Skin epidermis (tissue), 12 donors: ENCODE measurements at regions not wholly inside any gene's neighbourhood (a gene's known extent, or its start where the extent isn't known, plus 50 kb on each side); places are given as distances from the start of the nearest gene placed in this dataset.
"Not testable (repeated sequence)": the region's sequence is repeated elsewhere in the genome, so short reads cannot be mapped to it uniquely, and the experiment has no call there.

Experiments used
- H3K27ac ChIP-seq, 21 experiments: fragments of 200-600 bp; sonication (generic) in 11 of 21; one replicate each; pipeline ENCODE4 v1.5.0; 2020; ENCODE audit warnings: mild to moderate bottlenecking in 3 of 21, inconsistent platforms in 2 of 21, moderate library complexity in 2 of 21
- H3K4me3 ChIP-seq, 7 experiments: fragments of 200-600 bp; sonication (generic) in 2 of 7; one replicate each; pipeline ENCODE4 v1.5.0; 2020; ENCODE audit warnings: inconsistent platforms in 2 of 7, mild to moderate bottlenecking in 2 of 7, moderate library complexity in 1 of 7

DNA sequence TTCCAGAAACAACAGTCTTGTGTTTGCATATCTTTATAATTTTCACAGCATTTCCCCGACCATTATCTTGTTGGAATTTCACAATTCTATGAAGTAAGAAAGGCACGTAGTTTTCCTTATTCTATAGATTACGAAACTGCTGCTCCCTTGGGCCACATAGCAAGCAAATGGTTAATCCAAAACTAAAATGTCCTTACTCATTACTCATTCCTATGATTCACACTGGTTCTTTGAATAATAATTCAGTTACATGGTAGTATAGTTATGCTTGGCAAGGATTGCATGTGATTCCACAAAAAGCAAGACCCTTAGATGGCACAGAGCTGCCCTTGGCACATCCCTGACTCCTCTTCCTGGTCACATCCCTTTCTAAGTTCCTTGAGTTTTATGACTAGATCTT, 51.2 kb downstream of the OR13H1 start:
- H3K4me3 ChIP-seq = no peak overlapping the region
- no peak overlapping the region for H3K27ac ChIP-seq

DNA sequence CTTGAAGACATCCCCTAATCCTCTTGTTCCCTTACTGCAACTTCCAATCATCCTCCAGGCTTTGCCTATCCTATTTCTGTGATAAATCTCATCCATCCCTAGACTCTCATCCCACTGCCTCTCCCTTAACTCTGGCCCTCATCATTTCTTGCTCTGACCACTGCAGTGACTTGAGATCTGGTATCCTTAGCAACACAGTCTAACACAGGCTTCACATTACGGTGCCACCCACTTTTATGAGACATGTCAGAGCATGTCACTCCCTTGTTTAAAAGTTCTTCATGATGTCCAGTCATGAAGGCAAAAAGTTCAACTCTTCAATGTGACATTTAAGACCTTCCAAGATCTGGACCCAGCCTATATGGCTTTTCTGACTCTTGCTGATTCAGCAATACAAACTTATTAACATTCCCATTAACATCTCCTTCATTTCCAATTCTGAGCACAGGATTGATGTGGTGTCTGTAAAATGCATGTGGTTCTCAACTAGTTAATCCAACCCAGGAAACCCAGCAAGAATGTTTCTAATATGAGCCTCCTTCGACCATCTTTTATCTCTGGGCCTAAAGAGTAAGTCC, 64.0 kb downstream of the OR13H1 start:
- no peak overlapping the region for H3K27ac ChIP-seq
- no peak overlapping the region for H3K4me3 ChIP-seq

- no peak overlapping the region for H3K4me3 ChIP-seq
- no peak overlapping the region for H3K27ac ChIP-seq
Measured at GRCh38 chrX:131609480-131609879, 65.6 kb downstream of the OR13H1 start.

GRCh38 chrX:131613260-131613659, 69.4 kb downstream of the OR13H1 start:
- Histone ChIP-seq H3K27ac (no peak overlapping the region), H3K4me3 (no peak overlapping the region)

DNA sequence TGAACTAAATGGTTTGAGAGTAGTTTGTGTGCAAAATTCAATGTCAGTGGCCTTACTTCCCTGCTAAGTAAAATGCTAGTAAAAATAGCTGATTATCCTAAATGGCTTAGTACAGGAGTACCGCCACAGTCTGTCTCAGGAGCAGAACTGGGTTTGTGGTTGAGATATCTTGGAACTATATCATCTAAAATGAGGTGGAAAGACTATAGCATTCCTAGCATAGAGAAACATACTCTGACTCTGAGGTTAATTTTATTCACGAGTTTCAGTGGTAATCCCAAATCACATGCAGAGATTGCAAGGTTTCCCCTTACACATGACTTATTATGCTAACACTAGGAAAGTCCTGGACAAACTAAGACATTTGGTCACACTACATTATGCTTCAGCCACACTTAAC, 70.4 kb downstream of the OR13H1 start:
- H3K4me3 ChIP-seq = no peak overlapping the region
- H3K27ac ChIP-seq = no peak overlapping the region

DNA sequence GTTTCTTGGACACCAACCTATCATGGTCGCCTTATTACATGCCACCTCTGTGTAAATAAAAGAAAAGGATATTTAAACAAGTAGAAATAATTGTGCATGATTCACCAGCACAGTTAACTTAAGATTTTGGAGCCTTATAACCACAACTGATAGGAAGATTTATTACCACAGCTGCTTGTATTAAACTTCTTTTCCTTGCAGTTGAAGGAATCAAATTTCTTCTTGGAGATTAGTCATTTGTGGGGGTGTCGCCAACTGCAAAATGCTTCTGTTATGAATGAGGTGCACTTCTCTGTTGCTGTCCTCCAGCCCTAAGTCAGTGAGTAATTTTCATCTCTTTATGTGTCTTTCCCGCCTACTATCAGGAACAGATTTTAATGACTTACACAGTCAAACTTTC, 73.3 kb downstream of the OR13H1 start:
- H3K27ac ChIP-seq = no peak overlapping the region
- no peak overlapping the region for H3K4me3 ChIP-seq

DNA sequence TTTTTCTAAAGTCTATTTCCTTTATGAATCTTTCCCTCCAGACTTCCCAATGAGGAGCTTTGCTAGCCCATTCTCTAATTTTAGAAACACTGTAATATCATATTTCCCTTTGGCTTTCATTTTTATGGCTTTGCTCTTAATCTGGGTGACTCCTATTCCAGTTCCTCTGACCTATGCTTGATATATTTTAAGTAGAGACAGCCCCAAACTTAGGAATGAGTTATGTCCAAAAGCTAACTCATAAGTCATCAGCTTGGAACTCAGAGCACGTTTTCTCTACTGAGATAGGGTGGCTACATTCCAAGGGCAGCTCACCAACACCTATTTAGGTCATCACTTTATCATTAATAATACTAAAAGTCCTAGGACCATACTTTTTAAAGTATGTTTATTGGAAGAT, 77.8 kb downstream of the OR13H1 start:
- H3K4me3 ChIP-seq = no peak overlapping the region
- no peak overlapping the region for H3K27ac ChIP-seq

DNA sequence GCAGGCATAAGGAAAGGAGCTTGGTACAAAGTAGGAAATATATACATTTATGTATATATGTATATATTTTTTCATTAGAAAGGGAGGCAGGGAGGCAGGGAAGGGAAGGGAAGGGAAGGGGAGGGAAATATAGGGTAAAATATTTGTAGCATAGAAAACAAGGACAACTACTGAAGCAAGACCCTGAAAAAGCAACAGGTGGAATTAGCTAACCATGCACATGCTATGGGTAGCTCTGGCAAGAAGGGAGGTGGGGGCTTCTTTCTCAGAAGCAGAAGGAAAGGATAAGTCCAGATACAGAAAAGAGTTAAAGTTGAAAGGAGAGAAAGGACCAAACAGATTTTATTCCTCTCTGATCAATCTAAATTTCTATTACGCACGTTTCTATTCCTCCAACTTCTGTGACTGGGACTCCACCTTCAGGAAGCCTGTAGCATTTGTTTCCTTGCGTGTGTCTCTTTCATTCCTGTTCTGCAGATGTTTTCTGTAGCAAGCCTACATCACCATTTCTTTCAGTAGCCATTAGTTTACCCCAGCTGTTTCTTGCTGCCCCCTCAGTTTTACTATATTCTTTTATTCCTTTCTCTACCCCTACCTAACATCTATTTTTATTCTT, 82.9 kb downstream of the OR13H1 start:
- Histone ChIP-seq H3K27ac (no peak overlapping the region), H3K4me3 (no peak overlapping the region)

GRCh38 chrX:131630534-131630933, 86.7 kb downstream of the OR13H1 start:
- no peak overlapping the region for H3K4me3 ChIP-seq
- no peak overlapping the region for H3K27ac ChIP-seq

DNA sequence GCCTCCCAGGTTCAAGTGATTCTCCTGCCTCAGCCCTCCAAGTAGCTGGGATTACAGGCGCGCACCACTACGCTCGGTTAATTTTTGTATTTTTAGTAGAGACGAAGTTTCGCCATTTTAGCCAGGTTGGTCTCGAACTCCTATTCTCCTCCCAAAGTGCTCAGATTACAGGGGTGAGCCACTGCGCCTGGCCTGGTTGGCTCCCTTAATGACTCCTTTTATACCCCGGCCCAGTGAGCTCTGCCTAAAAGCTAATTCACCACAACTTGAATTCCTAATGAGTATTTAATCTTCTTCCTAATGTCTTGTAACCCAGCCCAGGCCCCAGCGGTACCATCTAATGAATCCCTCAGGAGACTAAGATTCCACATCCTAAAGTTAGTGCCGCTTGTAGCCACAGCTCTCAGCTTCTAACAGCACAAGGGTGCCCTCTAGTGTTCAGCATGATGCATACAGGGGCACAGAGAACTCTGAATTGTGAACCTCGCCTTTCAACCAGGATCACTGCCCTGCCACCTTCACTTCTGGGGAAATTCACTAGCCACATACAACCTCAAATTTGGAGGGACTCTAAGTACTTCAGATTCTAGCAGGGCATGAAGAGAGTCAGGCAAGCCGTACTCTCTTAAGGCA, 89.5 kb downstream of the OR13H1 start:
- Histone ChIP-seq H3K4me3 (no peak overlapping the region), H3K27ac (no peak overlapping the region)

DNA sequence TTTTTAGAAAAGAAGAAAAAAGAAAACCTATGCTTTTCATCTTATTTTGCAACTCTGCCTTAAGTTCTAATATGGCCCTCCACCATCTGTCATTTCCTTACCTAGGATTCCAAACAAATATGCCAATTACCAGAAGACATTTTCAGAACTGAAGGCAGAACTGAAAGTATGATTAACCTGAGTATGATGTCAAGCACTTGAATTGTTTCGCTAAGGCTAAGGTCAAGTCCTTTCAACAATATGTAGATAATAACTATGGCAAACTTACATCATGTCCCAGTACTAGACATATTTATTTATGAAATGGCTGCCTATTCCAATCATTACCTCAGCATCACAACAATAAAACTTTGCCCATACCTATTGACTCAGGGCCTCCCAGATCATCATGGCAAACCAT, 91.0 kb downstream of the OR13H1 start:
- H3K27ac ChIP-seq = no peak overlapping the region
- H3K4me3 ChIP-seq = no peak overlapping the region

GRCh38 chrX:131646106-131646505, 102.2 kb downstream of the OR13H1 start:
- Histone ChIP-seq H3K4me3 (no peak overlapping the region), H3K27ac (no peak overlapping the region)

- Histone ChIP-seq H3K4me3 (no peak overlapping the region), H3K27ac (no peak overlapping the region)
Measured at GRCh38 chrX:131649741-131650140, 105.9 kb downstream of the OR13H1 start.

DNA sequence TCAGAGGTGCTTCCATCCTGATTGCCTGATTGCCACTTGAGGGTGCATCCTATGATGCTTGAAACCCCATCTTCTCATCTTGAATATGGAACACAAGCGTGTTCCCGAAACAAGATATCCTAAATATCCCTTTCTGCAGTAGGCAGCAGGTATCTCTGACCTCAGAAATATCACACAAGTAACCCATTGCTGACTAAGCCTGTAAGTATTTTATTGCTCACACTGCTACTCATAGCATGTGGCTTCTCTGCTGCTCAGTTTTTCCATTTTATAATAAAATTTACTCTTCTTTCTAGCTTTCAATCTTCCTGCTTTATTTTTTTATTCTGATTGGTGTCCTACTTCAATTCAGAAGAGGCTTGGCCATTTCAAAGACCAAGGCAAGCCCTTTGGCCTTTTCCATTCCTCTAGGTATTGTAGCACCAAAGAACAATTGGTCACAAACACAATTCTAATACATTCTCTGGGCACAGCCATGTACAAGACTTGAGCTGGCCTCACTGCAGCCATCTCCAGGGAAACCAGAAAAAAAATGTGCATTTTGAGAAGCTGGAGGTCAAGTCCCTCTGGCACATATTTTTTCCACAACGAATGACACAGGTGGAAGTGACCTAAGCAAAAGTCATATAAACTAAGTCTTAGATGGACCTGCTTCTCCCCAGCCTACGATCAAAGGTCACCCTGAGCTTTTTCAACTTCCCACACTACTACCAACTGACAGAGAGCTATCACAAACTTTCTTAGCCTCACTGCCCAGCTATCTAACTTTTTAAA, 107.0 kb downstream of the OR13H1 start:
- Histone ChIP-seq H3K27ac (no peak overlapping the region), H3K4me3 (no peak overlapping the region)

GRCh38 chrX:131663726-131664125, 119.9 kb downstream of the OR13H1 start:
- not testable (repeated sequence) for H3K4me3 ChIP-seq, H3K27ac ChIP-seq

- Histone ChIP-seq H3K4me3 (no peak overlapping the region), H3K27ac (no peak overlapping the region)
Measured at GRCh38 chrX:131671735-131672134, 127.9 kb downstream of the OR13H1 start.

DNA sequence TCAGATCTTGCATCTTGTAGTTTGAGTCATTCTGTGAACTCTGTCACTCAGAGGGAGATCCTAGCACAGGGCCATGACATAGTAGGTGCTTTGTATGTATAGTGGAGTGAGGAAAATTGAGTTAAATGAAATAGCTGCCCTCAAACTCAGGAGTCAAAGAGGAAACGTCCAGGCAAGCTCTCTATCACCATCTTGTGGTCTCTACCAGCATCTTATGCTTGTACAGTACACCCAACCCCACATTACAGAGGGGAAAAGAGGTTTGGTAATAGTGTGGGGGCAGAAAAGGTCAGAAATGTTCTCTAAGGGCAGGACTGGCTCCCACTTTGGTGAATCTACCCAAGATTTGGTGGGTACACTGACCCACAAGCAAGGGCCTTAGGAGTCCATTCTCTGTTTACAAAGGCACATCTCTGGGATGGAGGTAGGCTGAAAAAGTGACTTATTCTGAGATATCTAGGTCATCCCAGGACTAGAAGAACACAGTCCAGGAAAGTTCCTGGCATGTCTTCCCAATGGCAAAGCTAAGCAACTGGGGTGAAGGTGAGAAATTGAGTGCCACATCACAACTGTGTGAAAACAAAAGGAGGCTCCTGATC, 131.8 kb downstream of the OR13H1 start:
- H3K4me3 ChIP-seq = no peak overlapping the region

GRCh38 chrX:131677655-131678628, 134.1 kb downstream of the OR13H1 start:
- Histone ChIP-seq H3K4me3 (no peak overlapping the region), H3K27ac (no peak overlapping the region)

More for the DNA sequence above, 131.8 kb downstream of the OR13H1 start:
- H3K27ac ChIP-seq = no peak overlapping the region

- H3K27ac ChIP-seq, H3K4me3 ChIP-seq: not testable (repeated sequence)
Measured at GRCh38 chrX:131682735-131683134, 138.9 kb downstream of the OR13H1 start.
